Endothelial cell of umbilical vein (primary cell): ENCODE measurements at regions not wholly inside any gene's neighbourhood (a gene's known extent, or its start where the extent isn't known, plus 50 kb on each side); places are given as distances from the start of the nearest gene placed in this dataset.

ENCODE experiments used
- BruUV-seq: library from RNA; stranded (reverse); fragments of 400-500 nt; replicated peaks from 2 replicates; lab custom pipeline; 2021; lab: Mats Ljungman, UMichigan
- CTCF ChIA-PET: fragments of 300-600, 350-600 bp; sonication (Branson Sonifier 250); formaldehyde crosslinking; loops from one replicate; lab custom pipeline; 2021; ENCODE audit warnings: antibody characterized with exemption, inconsistent platforms; lab: Charles Lee
- POLR2A ChIA-PET: fragments of 300-600, 350-600 bp; sonication (Branson Sonifier 250); formaldehyde crosslinking; loops from one replicate; lab custom pipeline; 2021; ENCODE audit warnings: antibody characterized with exemption, inconsistent platforms; lab: Charles Lee
- DNase-seq: peaks from one replicate; pipeline ENCODE4 v3.0.0-alpha.2; 2011; ENCODE audit warnings: low read depth, low spot score
- FAIRE-seq: peaks from 2 replicates; lab custom pipeline; 2011; peaks lifted over from hg19 to GRCh38; lab: Jason Lieb, UNC
- H2AFZ ChIP-seq: 2 replicates; pipeline ENCODE4 v1.6.0; 2012; ENCODE audit warnings: low read depth, low read length, control low read depth, inconsistent platforms
- H3K27ac ChIP-seq: 2 replicates; pipeline ENCODE4 v1.5.1; 2011; ENCODE audit warnings: low read depth, mild to moderate bottlenecking, control low read depth, low read length, moderate library complexity; ENCODE audit not compliant: insufficient read depth
- H3K27me3 ChIP-seq, 2 experiments: 2 replicates each; pipeline versions ENCODE4 v1.6.0 to v1.6.1; 2011; ENCODE audit warnings: low read length in 2 of 2, mixed read lengths in 1 of 2; ENCODE audit not compliant: control insufficient read depth in 2 of 2, insufficient read depth in 2 of 2
- H3K36me3 ChIP-seq, 2 experiments: 2 replicates in 1 of 2; 3 replicates in 1 of 2; pipeline ENCODE4 v1.5.1; 2011; ENCODE audit warnings: low read length in 2 of 2, mild to moderate bottlenecking in 1 of 2, moderate library complexity in 1 of 2; ENCODE audit not compliant: control insufficient read depth in 2 of 2, insufficient read depth in 2 of 2; ENCODE audit errors: extremely low read depth in 1 of 2
- H3K4me1 ChIP-seq: 3 replicates; pipeline ENCODE4 v1.5.1; 2011; ENCODE audit warnings: mild to moderate bottlenecking, low read length; ENCODE audit not compliant: control insufficient read depth, insufficient read depth; ENCODE audit errors: extremely low read depth
- H3K4me2 ChIP-seq: 2 replicates; pipeline ENCODE4 v1.6.1; 2011; ENCODE audit warnings: low read length, control low read depth, mixed read lengths; ENCODE audit not compliant: insufficient read depth
- H3K4me3 ChIP-seq, 3 experiments: fragments of 200-600 bp in 1 of 3; sonication (generic), shearing (Covaris generic) in 1 of 3; replicated peaks in 1 of 3; 2 replicates each; pipeline ENCODE4 v1.5.1; 2011 to 2016; ENCODE audit warnings: control low read depth in 3 of 3, low read length in 3 of 3, mild to moderate bottlenecking in 2 of 3, inconsistent platforms in 1 of 3, low read depth in 1 of 3, moderate library complexity in 1 of 3; ENCODE audit not compliant: insufficient read depth in 1 of 3
- H3K79me2 ChIP-seq: 2 replicates; pipeline ENCODE4 v1.6.0; 2012; ENCODE audit warnings: low read length, inconsistent platforms; ENCODE audit not compliant: control insufficient read depth, insufficient read depth
- H3K9ac ChIP-seq: replicated peaks from 2 replicates; pipeline ENCODE3; 2011; ENCODE audit warnings: low read length, control low read depth; ENCODE audit not compliant: insufficient read depth; ENCODE audit errors: extremely low read depth
- H3K9me1 ChIP-seq: replicated peaks from 3 replicates; pipeline ENCODE4 v1.6.0; 2011; ENCODE audit warnings: mild to moderate bottlenecking, low read length; ENCODE audit not compliant: control insufficient read depth, insufficient read depth; ENCODE audit errors: extremely low read depth
- H3K9me3 ChIP-seq: replicated peaks from 2 replicates; pipeline ENCODE4 v1.5.1; 2012; ENCODE audit warnings: low read length, inconsistent platforms; ENCODE audit not compliant: control insufficient read depth, insufficient read depth
- H4K20me1 ChIP-seq: replicated peaks from 2 replicates; pipeline ENCODE3; 2011; ENCODE audit warnings: mild to moderate bottlenecking, low read length; ENCODE audit not compliant: control insufficient read depth, insufficient read depth; ENCODE audit errors: extremely low read depth
- EZH2 ChIP-seq: IDR thresholded peaks from 2 replicates; pipeline ENCODE4 v1.6.1; 2012; ENCODE audit warnings: borderline replicate concordance, low read depth, mild to moderate bottlenecking, moderate library complexity, low read length, inconsistent platforms; ENCODE audit not compliant: severe bottlenecking
- FOS ChIP-seq: IDR thresholded peaks from 2 replicates; pipeline ENCODE4 v1.6.1; 2011; ENCODE audit warnings: mild to moderate bottlenecking, low read length, moderate library complexity, borderline replicate concordance; ENCODE audit not compliant: insufficient read depth
- GATA2 ChIP-seq: IDR thresholded peaks from 2 replicates; pipeline ENCODE4 v1.7.0; 2011; ENCODE audit warnings: low read depth, mild to moderate bottlenecking, moderate library complexity, mixed read lengths, low read length; ENCODE audit not compliant: insufficient read length, insufficient read depth
- JUN ChIP-seq: IDR thresholded peaks from 2 replicates; pipeline ENCODE4 v1.6.1; 2011; ENCODE audit warnings: borderline replicate concordance, low read depth; ENCODE audit not compliant: insufficient read length, insufficient read depth
- MYC ChIP-seq: IDR thresholded peaks from one replicate; pipeline ENCODE4 v1.6.1; 2011; ENCODE audit warnings: mild to moderate bottlenecking, low read depth, low read length
- POLR2A ChIP-seq: IDR thresholded peaks from 2 replicates; pipeline ENCODE4 v1.6.1; 2012; ENCODE audit warnings: low read depth, mild to moderate bottlenecking, control low read depth, low read length
- POLR2AphosphoS5 ChIP-seq: IDR thresholded peaks from 2 replicates; pipeline ENCODE4 v1.6.1; 2012; ENCODE audit warnings: low read depth, mild to moderate bottlenecking, control low read depth, low read length, moderate library complexity; ENCODE audit not compliant: insufficient read depth
- dilution Hi-C: fragments of 300-500 bp; cut with MboI; formaldehyde crosslinking; loops from one replicate; pipeline ENCODE4 v1.15.0; 2019; ENCODE audit warnings: low sequenced_read_pairs; ENCODE audit not compliant: extremely low pct_ligation_motif_present
- intact Hi-C: fragments of 100-400 bp; cut with micrococcal nuclease; formaldehyde crosslinking; loops from one replicate; pipeline ENCODE4 v1.10.0; 2022
- TF ChIP-seq, protein P1 (sequence below): IDR thresholded peaks from 2 replicates; pipeline ENCODE4 v1.6.1; 2011; ENCODE audit not compliant: insufficient read depth, insufficient read length
- TF ChIP-seq, protein P2 (sequence below), 2 donors: IDR thresholded peaks; 1 replicate in 1 of 2; 2 replicates in 1 of 2; pipeline ENCODE4 v1.5.1; 2011; ENCODE audit warnings: low read length in 2 of 2, mild to moderate bottlenecking in 2 of 2, moderate library complexity in 2 of 2, control low read depth in 1 of 2, inconsistent platforms in 1 of 2, low read depth in 1 of 2; ENCODE audit not compliant: insufficient read depth in 1 of 2; ENCODE audit errors: extremely low read depth in 1 of 2

GRCh38 chr20:43853918-43854317 is 60.7 kb upstream of the TOX2 start:
- Histone ChIP-seq H2AFZ (no peak overlapping the region), H3K4me2 (no peak overlapping the region), H3K9me1 (no peaks in the 10 kb centered on the region), H3K27ac (no peak overlapping the region), H3K4me3 (no peak overlapping the region), H3K9ac (no peak overlapping the region), H3K27me3 (peaks cover 0 to 6% of the 10 kb centered on the region in 2 experiments), H4K20me1 (no peaks in the 10 kb centered on the region), H3K79me2 (no peaks in the 10 kb centered on the region), H3K4me1 (peaks cover 13% of the 10 kb centered on the region), H3K9me3 (no peaks in the 10 kb centered on the region), H3K36me3 (no peaks in the 10 kb centered on the region)
- no peak for TF ChIP-seq GATA2
- TF ChIP-seq, protein P1, sequence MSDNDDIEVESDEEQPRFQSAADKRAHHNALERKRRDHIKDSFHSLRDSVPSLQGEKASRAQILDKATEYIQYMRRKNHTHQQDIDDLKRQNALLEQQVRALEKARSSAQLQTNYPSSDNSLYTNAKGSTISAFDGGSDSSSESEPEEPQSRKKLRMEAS, result no peak
- no peak for TF ChIP-seq POLR2AphosphoS5
- no peak for TF ChIP-seq POLR2A
- TF ChIP-seq, protein P2, sequence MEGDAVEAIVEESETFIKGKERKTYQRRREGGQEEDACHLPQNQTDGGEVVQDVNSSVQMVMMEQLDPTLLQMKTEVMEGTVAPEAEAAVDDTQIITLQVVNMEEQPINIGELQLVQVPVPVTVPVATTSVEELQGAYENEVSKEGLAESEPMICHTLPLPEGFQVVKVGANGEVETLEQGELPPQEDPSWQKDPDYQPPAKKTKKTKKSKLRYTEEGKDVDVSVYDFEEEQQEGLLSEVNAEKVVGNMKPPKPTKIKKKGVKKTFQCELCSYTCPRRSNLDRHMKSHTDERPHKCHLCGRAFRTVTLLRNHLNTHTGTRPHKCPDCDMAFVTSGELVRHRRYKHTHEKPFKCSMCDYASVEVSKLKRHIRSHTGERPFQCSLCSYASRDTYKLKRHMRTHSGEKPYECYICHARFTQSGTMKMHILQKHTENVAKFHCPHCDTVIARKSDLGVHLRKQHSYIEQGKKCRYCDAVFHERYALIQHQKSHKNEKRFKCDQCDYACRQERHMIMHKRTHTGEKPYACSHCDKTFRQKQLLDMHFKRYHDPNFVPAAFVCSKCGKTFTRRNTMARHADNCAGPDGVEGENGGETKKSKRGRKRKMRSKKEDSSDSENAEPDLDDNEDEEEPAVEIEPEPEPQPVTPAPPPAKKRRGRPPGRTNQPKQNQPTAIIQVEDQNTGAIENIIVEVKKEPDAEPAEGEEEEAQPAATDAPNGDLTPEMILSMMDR (IDR thresholded peaks at IDR 0.05; ENCODE audit: extremely low read depth in 1 of 2, insufficient read depth in 1 of 2, low read depth in 1 of 2, low read length in 2 of 2), result no peak
- no peak for TF ChIP-seq EZH2
- TF ChIP-seq FOS, result no peak
- no peak for TF ChIP-seq JUN
- TF ChIP-seq MYC, result no peak
- dilution Hi-C loops (no loop called here), intact Hi-C loops (no loop called here)
- FAIRE-seq, result no peak
- DNase-seq, result no peak
- ChIA-PET CTCF (no interaction called here), POLR2A (no interaction called here)
- BruUV-seq, result no TSS peak
